ENCODE measurements at regions not wholly inside any gene's neighbourhood (a gene's known extent, or its start where the extent isn't known, plus 50 kb on each side); places are given as distances from the start of the nearest gene placed in this dataset.

GRCh38 chr5:104186100-104186499 lies 623.5 kb upstream of the NUDT12 start:
- TF ChIP-seq TCF12 (IDR thresholded peaks at IDR 0.05; ENCODE audit: low read depth) (no peak), CEBPB (IDR thresholded peaks at IDR 0.05) (0 out of 2 replicates have a peak, but pooled peaks have one; percentile 17)

- no peak for TF ChIP-seq REST (IDR thresholded peaks at IDR 0.05; ENCODE audit: low read depth)
- TF ChIP-seq TCF12 (IDR thresholded peaks at IDR 0.05; ENCODE audit: low read depth): no peak
- no peak for TF ChIP-seq RAD21 (IDR thresholded peaks at IDR 0.05; ENCODE audit: low read depth)
- no peak for TF ChIP-seq ZBTB7A (IDR thresholded peaks at IDR 0.05; ENCODE audit: low read depth)
- no peak for TF ChIP-seq YY1 (IDR thresholded peaks at IDR 0.05; ENCODE audit: low read depth)
- TF ChIP-seq MAX (IDR thresholded peaks at IDR 0.05): no peak
- no peak for TF ChIP-seq FOXM1 (IDR thresholded peaks at IDR 0.05; ENCODE audit: borderline replicate concordance, low read depth)
Measured at GRCh38 chr5:104184264-104184663, 621.7 kb upstream of the NUDT12 start.

GRCh38 chr5:104178829-104179456 lies 616.4 kb upstream of the NUDT12 start:
- no peak for TF ChIP-seq USF1 (IDR thresholded peaks at IDR 0.05)
- TF ChIP-seq CEBPB (IDR thresholded peaks at IDR 0.05): no peak
- TF ChIP-seq RAD21 (IDR thresholded peaks at IDR 0.05; ENCODE audit: low read depth): peak; percentile 93
- peak; percentile 77 for TF ChIP-seq MAX (IDR thresholded peaks at IDR 0.05)
- no peak for TF ChIP-seq YY1 (IDR thresholded peaks at IDR 0.05; ENCODE audit: low read depth)
- TF ChIP-seq EGR1 (IDR thresholded peaks at IDR 0.05): no peak

- TF ChIP-seq TCF12 (IDR thresholded peaks at IDR 0.05; ENCODE audit: low read depth) (no peak), NFIC (IDR thresholded peaks at IDR 0.05) (no peak), FOXM1 (IDR thresholded peaks at IDR 0.05; ENCODE audit: borderline replicate concordance, low read depth) (no peak), YY1 (IDR thresholded peaks at IDR 0.05; ENCODE audit: low read depth) (no peak)
Measured at GRCh38 chr5:104178066-104178465, 615.5 kb upstream of the NUDT12 start.

GRCh38 chr5:104177651-104178050 lies 615.1 kb upstream of the NUDT12 start:
- TF ChIP-seq EP300 (IDR thresholded peaks at IDR 0.05; ENCODE audit: borderline replicate concordance) (no peak), TCF12 (IDR thresholded peaks at IDR 0.05; ENCODE audit: low read depth) (no peak), NFIC (IDR thresholded peaks at IDR 0.05) (no peak), CEBPB (IDR thresholded peaks at IDR 0.05) (no peak), FOXM1 (IDR thresholded peaks at IDR 0.05; ENCODE audit: borderline replicate concordance, low read depth) (no peak), RAD21 (IDR thresholded peaks at IDR 0.05; ENCODE audit: low read depth) (no peak), USF1 (IDR thresholded peaks at IDR 0.05) (no peak), YY1 (IDR thresholded peaks at IDR 0.05; ENCODE audit: low read depth) (no peak), TAF1 (IDR thresholded peaks at IDR 0.05; ENCODE audit: low read depth) (no peak), EGR1 (IDR thresholded peaks at IDR 0.05) (no peak), REST (IDR thresholded peaks at IDR 0.05; ENCODE audit: low read depth) (no peak), CREB1 (IDR thresholded peaks at IDR 0.05; ENCODE audit: low read depth) (no peak), TEAD4 (IDR thresholded peaks at IDR 0.05) (no peak)

- TF ChIP-seq NFIC (IDR thresholded peaks at IDR 0.05): no peak
- TF ChIP-seq REST (IDR thresholded peaks at IDR 0.05; ENCODE audit: low read depth): no peak
- no peak for TF ChIP-seq FOXM1 (IDR thresholded peaks at IDR 0.05; ENCODE audit: borderline replicate concordance, low read depth)
- TF ChIP-seq TEAD4 (IDR thresholded peaks at IDR 0.05): no peak
- no peak for TF ChIP-seq CREB1 (IDR thresholded peaks at IDR 0.05; ENCODE audit: low read depth)
- TF ChIP-seq ZBTB7A (IDR thresholded peaks at IDR 0.05; ENCODE audit: low read depth): no peak
- no peak for TF ChIP-seq EGR1 (IDR thresholded peaks at IDR 0.05)
- no peak for TF ChIP-seq USF1 (IDR thresholded peaks at IDR 0.05)
Measured at GRCh38 chr5:104172976-104173375, 610.4 kb upstream of the NUDT12 start.
